ENCODE measurements at regions not wholly inside any gene's neighbourhood (a gene's known extent, or its start where the extent isn't known, plus 50 kb on each side); places are given as distances from the start of the nearest gene placed in this dataset.
"Not testable (repeated sequence)": the region's sequence is repeated elsewhere in the genome, so short reads cannot be mapped to it uniquely, and the experiment has no call there.

DNA sequence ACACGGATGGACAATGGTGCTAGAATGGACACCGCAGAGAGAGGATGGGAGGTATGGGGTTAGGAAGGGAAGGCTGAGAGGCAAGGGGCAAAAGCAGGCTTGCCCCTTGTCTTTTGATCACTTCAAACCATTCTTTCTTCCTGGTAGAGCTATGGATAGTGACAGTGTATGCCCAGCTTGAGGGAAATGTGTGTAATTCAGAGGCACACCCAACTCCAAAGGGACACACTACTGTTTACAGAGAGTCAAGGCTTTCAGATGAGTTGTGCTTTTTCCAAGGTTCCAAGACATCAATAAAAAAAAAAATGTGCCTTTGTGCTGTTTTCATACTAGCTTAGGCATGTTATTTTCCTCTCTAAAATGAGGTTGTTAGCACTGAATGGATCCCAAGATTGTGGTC is 185.0 kb downstream of the MCHR2 start:
- no peak for DNase-seq

DNA sequence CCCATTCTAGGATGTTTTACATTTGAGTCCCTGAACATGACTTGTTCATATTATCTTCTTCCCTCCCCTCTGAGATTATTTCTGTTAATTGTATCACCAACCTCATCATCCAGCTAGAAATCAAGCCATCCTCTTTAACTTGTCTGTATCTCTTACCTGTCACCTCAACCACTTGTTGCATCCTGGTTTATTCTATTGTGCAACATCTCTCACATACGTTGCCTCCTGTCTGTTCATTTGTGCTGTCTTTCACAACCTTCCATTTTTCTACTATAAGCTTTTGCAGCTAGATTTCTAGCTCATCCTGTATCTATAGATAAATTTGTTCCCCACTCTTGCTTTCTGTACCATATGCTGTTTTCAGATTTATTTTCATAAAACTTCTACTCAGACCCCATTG is 183.7 kb downstream of the MCHR2 start:
- no peak for DNase-seq

DNA sequence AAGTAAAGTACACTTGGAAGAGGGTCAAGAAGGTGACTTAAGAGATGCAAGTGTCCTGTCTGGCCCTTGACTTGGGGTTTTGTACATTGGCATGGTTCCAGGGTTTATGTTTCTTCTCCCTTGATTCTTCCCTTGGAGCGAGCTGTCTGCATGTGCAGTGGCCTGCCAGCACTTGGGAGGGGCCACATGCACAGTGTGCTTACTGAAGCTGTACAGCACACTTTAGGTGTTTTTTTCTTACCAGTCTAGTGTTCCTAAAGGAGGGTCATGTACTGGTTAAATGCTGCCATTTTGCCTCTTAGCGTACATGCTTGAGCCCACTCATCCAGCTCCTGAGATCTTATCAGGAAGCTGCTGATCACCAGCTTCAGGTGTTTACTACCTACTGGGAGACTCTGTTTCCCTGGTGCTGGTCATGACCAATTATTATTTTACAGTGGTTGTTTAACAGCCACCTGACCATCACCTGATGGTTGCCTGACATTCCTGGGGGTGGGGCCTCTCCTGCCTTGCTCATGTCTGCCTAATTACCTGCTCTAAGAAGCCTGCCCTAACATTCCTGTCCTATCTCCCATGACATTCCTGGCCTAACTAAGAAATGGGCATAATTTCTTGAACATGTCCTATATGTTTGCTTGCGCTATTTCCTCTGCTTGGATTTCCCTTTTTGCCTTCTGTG is 182.9 kb downstream of the MCHR2 start:
- no peak for DNase-seq

DNA sequence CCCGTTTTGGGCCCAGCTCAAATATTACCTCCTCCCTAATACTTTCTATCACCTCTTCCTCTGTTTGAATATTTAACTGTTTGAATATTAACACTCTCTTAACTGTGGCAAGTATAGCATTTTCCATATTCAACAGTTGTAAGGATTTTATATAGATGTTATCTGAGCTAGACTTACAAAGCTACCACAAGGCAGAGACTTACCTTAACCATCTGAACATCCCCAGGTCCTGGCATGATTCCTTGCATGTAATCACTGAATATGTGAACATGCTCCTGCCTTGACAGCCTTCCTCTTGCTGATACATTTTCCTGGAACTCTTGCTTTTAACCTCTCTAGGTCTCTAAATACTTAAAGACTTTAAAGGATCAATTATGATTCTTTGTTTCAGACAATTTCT is 182.4 kb downstream of the MCHR2 start:
- no peak for DNase-seq

DNA sequence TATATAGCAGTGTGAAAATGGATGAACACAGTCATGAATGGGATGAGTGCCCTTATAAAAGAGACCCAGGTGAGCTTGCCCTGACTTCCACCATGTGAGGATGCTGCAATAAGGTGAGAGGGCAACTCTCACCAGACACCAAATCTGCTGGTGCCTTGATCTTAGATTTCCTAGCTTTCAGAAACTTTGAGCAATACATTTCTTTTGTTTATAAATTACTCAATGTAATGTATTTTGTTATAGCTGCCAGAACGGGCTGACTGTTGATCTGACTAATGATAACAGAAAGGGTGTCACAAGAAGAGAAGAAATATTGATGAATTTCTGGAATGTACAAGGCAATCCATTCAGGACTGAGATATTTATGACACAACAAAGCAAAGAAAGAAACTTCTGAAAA is 180.5 kb downstream of the MCHR2 start:
- DNase-seq, result no peak

DNA sequence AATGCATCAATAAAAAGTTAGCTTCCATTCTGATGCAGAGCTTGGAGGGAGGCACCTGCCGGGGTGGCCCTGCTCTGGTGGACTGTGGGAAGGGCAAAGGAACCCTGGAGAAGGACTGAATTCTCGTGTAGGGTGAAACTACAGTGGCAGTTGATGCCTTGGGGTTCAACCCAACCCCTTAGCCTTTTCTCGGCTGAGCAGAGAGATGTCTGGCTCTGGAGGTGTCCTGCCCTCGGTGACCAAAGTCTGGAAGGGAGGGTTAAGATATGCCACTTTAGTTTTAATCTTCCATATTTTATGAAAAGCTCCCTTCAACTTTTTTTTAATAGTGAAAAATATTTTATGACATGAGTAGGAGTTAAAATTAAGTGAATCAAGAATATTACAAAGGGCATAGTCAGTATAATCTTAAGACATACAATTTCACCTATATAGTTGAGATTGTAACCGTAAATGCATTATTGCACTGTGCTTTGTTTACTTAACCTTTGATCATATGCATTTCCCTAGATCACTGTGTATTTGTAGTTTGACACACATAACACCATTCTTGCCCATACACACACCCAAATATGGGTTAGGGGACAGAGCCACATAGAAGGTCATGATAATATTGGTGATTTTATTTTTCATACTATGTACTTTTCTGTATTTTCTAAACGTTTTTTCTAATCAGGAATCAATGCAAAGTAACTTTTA is 179.6 kb downstream of the MCHR2 start:
- DNase-seq, result no peak

DNA sequence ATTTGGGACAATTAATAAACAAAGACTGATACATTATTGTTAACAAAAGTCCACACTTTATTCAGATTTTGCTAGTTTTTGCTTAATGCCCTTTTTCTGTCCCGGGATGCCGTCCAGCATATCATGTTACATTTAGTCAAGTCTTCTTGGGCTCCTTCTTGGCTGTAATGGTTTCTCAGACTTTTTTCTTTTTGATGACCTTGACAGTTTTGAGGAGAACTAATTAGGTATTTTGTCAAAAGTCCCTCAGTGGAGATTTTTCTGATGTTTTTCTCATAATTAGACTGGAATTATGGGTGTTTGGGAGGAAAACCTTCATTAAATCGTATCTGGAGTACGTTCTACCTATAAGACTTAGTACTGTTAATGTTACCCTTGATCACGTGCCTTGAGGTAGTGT is 177.2 kb downstream of the MCHR2 start:
- DNase-seq, result no peak

DNA sequence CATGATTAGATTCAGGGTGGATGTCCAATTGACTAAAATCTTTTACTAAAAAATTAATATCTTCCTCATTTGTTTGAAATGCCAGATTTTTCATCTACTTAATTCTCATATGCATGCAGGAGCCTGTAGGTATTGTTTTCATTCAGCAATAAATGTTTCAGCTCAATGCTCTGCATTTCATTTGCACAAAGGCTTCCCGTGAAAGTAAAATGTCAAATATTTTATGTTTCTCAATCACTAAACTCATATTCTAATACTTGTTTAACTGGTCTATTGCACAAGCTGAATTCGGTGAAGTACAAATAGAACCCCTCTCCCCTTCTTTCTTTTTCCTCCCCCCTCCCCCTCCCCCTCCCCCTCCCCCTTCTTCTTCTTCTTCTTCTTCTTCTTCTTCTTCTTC is 175.9 kb downstream of the MCHR2 start:
- DNase-seq, result no peak

DNA sequence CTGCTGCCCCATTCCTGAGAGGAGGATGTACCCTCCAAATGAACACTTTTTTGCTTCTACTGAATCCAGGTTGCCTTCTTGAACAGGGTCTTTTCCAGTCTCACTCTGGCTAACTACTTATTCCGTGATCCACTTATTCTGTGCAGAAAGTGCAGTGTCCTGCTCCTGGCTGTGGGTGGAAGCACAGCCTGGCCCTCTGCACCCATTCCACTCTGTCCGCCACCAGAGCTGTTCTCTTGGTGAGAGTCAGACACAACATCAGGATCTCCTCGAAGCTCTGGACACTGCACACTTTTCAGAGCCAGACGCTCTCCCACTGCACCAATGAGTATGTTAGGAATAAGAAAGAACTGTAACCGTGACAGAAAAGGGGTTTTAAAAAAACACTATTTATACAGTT is 174.2 kb downstream of the MCHR2 start:
- no peak for DNase-seq

DNA sequence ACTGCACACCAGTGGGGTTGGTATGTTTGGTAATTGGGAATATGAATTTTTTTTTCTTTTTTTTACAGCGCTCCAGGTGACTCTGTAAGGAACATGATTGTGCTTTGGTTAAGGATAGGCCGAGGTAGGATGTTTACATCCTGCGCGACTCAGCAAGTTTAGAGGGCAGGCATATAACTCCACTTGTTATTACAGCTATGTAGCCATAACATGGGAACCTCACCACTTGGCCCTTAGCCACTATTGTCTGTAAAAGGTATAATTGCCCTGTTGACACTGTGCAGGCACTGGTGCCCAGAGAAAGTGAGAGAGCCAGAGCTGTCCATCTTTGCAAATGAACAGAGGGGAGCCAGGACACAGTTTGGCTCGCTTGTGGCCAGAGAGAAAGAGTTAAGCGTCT is 172.9 kb downstream of the MCHR2 start:
- DNase-seq, result no peak

DNA sequence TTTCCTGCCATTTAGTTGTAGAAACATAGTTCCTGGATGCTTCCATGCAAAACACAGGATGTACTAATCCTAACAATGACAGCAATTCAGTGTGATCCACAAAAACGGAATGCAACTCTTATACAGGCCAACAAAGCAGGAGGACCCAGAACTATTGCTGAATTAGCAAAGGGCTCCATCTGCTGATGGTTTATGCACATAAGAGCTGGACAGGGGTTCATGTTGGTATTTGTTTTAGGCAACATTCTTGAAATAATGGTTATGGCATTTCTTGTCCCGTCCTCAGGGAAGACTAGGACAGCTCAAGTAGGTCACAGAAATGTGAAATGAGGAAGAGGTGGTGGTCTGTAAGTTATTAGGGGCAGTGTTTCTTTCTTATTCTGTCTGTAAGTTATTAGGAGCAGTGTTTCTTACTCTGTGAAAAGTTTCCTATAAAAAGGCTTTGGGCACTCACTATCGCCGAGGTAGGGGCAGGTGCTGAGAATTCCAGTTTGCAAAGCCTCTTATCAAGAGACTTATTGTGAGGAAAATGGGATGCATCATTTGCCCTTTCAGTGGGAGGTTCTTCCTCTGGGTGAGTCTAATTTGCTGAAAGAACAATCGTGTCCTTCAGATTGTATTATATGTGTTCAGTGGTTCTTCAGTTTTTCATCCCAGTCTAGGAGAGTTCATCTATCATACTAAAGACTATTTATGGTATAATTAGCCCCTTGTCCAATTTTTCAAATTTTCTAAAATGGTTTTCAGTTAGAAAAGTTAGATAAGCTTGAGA is 171.1 kb downstream of the MCHR2 start:
- peak; percentile 42 for DNase-seq

DNA sequence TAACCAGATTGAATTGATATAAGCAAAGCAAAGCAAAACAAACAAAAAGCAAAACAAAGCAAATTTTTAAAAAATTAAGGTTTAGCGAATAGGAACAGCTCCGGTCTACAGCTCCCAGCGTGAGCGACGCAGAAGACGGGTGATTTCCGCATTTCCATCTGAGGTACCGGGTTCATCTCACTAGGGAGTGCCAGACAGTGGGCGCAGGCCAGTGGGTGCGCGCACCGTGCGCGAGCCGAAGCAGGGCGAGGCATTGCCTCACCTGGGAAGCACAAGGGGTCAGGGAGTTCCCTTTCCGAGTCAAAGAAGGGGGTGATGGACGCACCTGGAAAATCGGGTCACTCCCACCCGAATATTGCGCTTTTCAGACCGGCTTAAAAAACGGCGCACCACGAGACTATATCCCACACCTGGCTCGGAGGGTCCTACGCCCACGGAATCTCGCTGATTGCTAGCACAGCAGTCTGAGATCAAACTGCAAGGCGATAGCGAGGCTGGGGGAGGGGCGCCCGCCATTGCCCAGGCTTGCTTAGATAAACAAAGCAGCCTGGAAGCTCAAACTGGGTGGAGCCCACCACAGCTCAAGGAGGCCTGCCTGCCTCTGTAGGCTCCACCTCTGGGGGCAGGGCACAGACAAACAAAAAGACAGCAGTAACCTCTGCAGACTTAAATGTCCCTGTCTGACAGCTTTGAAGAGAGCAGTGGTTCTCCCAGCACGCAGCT is 170.3 kb downstream of the MCHR2 start:
- not testable (repeated sequence) for DNase-seq

DNA sequence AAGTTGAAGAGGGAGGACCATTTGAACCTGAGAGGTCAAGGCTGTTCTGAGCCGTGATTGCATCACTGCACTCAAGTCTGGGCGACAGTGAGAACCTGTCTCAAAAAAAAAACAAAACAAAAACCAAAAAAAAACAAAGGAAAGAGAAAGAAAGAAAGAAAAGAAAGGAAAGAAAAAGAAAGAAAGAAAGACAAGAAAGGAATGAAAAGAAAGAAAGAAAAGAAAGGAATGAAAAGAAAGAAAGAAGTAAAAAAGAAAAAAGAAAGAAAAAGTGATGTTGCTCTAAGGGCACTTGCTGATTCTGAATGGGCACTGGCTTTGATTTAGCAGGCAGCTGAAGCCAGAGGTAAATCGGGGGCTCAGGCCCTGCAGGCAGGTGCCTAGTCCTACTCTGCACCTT is 161.0 kb downstream of the MCHR2 start:
- DNase-seq, result no peak

DNA sequence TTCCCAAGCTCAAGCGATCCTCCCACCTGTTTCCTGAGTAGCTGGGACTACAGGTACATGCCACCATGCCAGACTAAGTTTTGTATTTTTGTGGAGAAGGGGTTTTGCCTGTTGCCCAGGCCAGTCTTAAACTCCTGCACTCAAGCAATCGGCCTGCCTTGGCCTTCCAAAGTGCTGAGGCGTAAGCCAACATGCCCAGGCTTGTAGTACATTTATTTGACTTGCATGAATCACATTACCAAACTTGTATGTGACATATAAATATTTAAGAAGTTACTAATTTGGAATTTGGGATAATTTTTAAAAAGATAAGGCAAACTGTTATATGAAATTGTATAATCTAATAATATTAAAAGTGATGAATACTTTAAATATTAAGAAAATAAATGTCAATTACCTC is 157.6 kb downstream of the MCHR2 start:
- DNase-seq, result no peak

DNA sequence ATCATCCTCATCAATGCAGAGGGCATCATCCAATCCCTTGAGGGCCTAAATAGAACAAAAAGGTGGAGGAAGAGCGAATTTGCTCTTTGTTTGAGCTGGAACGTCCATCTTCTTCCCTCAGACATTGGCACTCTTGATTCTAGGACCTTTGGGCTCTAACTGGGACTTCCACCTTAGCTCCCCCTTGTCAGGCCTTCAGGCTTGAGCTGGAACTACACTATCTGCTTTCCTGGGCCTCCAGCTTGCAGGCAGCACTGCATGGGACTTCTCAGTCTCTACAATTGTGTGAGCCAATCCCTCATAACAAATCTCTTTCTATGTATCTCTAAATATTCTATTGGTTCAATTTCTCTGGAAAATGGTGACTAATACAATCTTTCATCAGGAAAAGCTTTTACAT is 155.4 kb downstream of the MCHR2 start:
- DNase-seq, result no peak

DNA sequence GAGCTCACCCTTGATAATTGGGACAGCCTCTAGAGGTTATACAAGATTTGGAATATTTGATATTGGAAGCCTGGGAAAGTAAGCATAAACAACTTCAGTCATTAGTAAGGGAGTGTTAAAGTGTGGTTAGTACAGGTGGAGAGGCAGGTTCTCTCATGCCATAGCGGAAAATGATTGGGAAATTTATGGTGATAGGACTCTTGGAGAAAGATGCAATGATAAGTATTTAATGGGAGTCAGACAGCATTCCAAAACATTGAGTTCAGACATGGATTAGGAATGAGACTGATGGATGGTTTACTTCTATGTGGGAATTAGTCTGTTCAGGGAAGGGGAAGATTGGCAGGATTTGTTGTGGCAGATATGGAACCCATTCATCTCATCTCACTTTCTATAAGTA is 152.7 kb downstream of the MCHR2 start:
- no peak for DNase-seq

DNA sequence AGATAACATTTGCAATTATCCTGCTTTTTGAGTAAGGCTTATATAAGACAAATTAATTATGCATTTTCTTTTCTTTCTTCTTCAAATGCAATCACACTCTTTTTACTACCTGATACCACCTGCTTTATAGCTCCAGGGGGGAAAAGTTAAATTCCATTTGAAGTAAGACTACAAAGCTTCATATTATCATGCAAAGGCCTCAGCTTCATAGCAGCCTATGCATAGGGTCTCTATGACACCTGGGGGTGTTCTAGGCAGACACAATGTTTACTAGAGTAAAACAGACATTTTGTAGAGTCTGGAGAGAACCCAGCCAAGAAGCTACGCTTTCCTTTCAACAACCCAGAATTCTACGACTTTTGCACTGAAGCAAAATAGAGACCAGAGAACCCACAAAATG is 148.0 kb downstream of the MCHR2 start:
- no peak for DNase-seq

DNA sequence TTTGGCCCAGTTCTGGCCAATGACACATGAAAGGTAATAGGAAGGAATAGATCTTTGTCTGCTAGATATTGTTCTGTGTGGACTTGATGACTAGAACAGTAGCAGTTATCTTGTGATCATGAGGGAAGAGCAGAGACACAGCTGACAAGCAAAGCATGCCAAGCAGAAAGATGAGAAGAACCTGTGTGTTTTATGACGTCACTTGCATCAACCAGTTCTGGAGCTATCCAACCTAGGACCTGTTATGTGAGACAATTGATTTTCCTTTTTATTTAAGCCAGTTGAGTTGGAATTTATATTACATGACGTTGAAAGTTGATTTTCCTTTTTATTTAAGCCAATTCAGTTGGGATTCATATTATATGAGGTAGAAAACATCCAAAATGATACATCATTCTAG is 143.2 kb downstream of the MCHR2 start:
- no peak for DNase-seq

DNA sequence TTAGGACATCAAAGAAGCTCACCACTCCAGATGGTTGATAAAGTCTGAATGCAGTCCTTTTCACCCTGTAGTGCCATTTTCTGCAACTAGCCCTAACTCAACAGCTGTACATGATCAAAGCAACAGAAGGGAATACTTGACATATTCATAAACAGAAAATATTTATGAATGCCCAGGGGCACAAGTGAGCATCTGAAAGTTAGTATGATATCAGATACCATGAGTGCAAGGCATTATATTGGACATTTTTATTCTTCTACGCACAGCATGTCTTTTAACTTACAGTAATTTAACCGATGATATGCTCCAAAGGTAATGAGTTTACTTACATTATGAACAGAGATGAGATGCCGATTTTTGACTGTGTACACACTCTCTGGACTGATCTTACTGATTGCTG is 142.0 kb downstream of the MCHR2 start:
- DNase-seq, result no peak

DNA sequence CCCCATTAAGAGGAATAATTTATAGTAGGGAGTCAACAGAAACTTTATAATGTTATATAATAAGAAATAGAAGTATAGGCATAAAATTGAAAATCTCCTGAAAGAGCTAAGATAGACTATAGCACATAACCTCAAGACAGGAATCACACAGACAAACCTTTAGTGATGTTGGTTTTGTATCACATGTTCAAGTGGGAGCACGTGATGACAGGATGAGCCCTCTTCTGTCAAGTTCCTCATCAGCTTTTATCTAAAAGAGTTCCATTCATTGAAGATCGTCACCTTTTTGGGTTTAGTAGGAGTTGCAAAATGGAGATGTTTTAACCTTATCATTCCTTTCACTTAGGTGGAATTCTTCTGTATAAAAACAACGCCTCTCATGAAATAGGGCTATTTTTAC is 127.0 kb downstream of the MCHR2 start:
- no peak for DNase-seq

DNA sequence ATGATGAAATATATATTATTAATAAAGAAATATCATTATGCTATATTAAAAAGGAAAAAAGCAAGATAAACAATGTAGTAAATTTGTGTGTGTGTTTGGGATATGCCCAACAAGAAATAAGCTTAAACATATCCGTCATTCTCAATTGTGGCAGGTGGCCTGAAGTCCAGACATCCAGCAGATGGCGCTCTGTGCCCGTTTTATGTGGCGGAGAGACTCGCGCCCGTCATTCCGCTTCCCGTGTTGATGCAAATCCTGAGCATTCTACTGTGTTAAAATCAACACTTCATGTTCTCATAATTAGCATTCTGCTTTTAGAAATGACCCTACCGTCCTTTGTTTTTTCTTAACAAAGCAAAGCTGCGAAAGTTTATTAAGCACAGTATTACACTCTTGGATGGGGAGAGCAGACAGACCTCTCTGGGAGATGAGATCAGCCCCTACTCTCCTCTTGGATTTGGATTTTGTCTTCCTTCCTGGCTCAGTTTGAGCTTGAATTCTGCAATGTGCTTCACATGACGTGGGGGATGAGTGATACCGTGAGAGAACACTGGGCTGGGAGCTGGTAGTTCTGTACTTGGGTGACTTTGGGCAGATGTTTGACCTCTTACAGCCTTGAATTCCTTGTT is 125.8 kb downstream of the MCHR2 start:
- peak; percentile 59 for DNase-seq
